Heart left ventricle (tissue), 16 donors: ENCODE measurements at regions not wholly inside any gene's neighbourhood (a gene's known extent, or its start where the extent isn't known, plus 50 kb on each side); places are given as distances from the start of the nearest gene placed in this dataset.

Experiments
- ATAC-seq, 4 donors: fragments of 200-7000 bp; cut with Tn5 transposase; one replicate each; pipeline ENCODE4 v1.9.1; 2020 to 2022; ENCODE audit warnings: moderate library complexity in 4 of 4, mild to moderate bottlenecking in 3 of 4, moderate number of reproducible peaks in 1 of 4
- DNase-seq, 5 donors: peaks; one replicate each; pipeline ENCODE4 v3.0.0-alpha.2; 2020
- H3K27ac ChIP-seq, 12 donors: fragments of 200-600 bp; sonication (generic) in 4 of 12; one replicate each; pipeline versions ENCODE4 v1.5.0 to v1.8.0; 2016 to 2022; ENCODE audit warnings: mild to moderate bottlenecking in 2 of 12
- H3K27me3 ChIP-seq, 9 donors: fragments of 200-600 bp; sonication (generic) in 2 of 9; one replicate each; pipeline versions ENCODE4 v1.5.1 to v1.8.0; 2016 to 2022; ENCODE audit warnings: mild to moderate bottlenecking in 3 of 9
- H3K36me3 ChIP-seq, 9 donors: fragments of 200-600 bp; sonication (generic) in 2 of 9; one replicate each; pipeline versions ENCODE4 v1.5.0 to v1.8.0; 2018 to 2022; ENCODE audit warnings: mild to moderate bottlenecking in 2 of 9
- H3K4me1 ChIP-seq, 12 donors: fragments of 200-600 bp; sonication (generic) in 4 of 12; one replicate each; pipeline versions ENCODE4 v1.5.0 to v1.8.0; 2016 to 2022; ENCODE audit warnings: mild to moderate bottlenecking in 3 of 12
- H3K4me3 ChIP-seq, 12 donors: fragments of 200-600 bp; sonication (generic) in 4 of 12; one replicate each; pipeline versions ENCODE4 v1.5.0 to v1.8.0; 2017 to 2022; ENCODE audit warnings: mild to moderate bottlenecking in 9 of 12, moderate library complexity in 4 of 12
- H3K9me3 ChIP-seq, 12 donors: fragments of 200-600 bp; sonication (generic) in 4 of 12; one replicate each; pipeline versions ENCODE4 v1.5.0 to v1.8.0; 2016 to 2022; ENCODE audit warnings: mild to moderate bottlenecking in 1 of 12
- CTCF ChIP-seq, 12 donors: fragments of 200-600 bp; sonication (generic) in 4 of 12; IDR thresholded peaks; one replicate each; pipeline versions ENCODE4 v1.5.0 to v1.8.0; 2018 to 2022; ENCODE audit warnings: antibody characterized with exemption in 12 of 12, mild to moderate bottlenecking in 5 of 12
- POLR2A ChIP-seq, 2 donors: fragments of 450-650 bp; IDR thresholded peaks; one replicate each; pipeline ENCODE4 v1.6.1; 2017; ENCODE audit warnings: antibody characterized with exemption in 2 of 2, mild to moderate bottlenecking in 2 of 2, moderate library complexity in 2 of 2
- WGBS, 4 donors: extraction: QIAGEN DNeasy Blood & Tissue Kit in 2 of 4; methylation state at CpG; one replicate each; pipeline versions ENCODE4 v1.1.5 to v1.1.7; 2013 to 2018; 5-methylcytosine and 5-hydroxymethylcytosine counted together
- intact Hi-C, 10 donors: fragments of 100-400 bp; cut with DNase I; formaldehyde crosslinking; loops; one replicate each; pipeline versions ENCODE4 v1.11.1 to v1.14.2; 2022
- donor health status: ischemic (EF 13 %, LVEDD 7.1; RV severe dilation, severe dysfunction).
- donor health status: healthy with polysubstance abuse.
- donor health status: DM: no; HTN: yes; CAD: no.
- donor health status: DM: no; HTN: no; CAD: no.
- donor health status: ischemic (EF 25% LVEDD 6.9; RV normal size, moderate dysfunction).
- donor health status: ischemic (EF 25% LVEDD 5.7; RV mildly dilated, moderate dysfunction).
- donor health status: healthy.
- donor health status: DM: yes; HTN: yes; CAD: no.
- donor health status: ischemic (EF 35%, LVEDD 5.7; RV mildly dilated, moderate dysfunction).
- donor health status: nonischemic (EF 11% LVEDD 7.7; RV severe dilation, severe dysfunction).
- donor health status: DM: yes; HTN: yes; CAD: no.
- donor health status: PGD.
- donor health status: ischemic (EF 29% LVEDD 5.4; RV normal size, mild dysfunction).
- donor health status: nonischemic (EF 23%, LVEDD 6.1; RV moderate dilation, normal function).

GRCh38 chr20:20930500-20930899 lies 175.7 kb downstream of the LINC00237 start:
- intact Hi-C loops, result loop anchor here in 2 of 10 donors (10.0 kb wide), 1 partner anchor 64 kb away; no protein-coding TSS in a partner anchor
- Histone ChIP-seq H3K27me3 (peaks cover 0 to 20% (median 0%) of the 10 kb centered on the region in 9 donors), H3K9me3 (no peaks in the 10 kb centered on the region), H3K27ac (no peak overlapping the region), H3K36me3 (no peaks in the 10 kb centered on the region), H3K4me1 (no peaks in the 10 kb centered on the region), H3K4me3 (no peak overlapping the region)
- TF ChIP-seq CTCF (IDR thresholded peaks at IDR 0.05), result no peak
- no peak for TF ChIP-seq POLR2A (IDR thresholded peaks at IDR 0.05)
- DNase-seq (no peak), ATAC-seq (no peak)
- 57 to 73% (median 65%) methylated on average over 1 of the region's 1 CpG for WGBS, 4 donors

GRCh38 chr20:20929341-20929740 lies 176.8 kb downstream of the LINC00237 start:
- peaks cover 0 to 11% (median 0%) of the 10 kb centered on the region in 9 donors for H3K27me3 ChIP-seq
- DNase-seq (no peak), ATAC-seq (no peak)
- TF ChIP-seq CTCF (IDR thresholded peaks at IDR 0.05) (no peak), POLR2A (IDR thresholded peaks at IDR 0.05) (no peak)
- no peaks in the 10 kb centered on the region for H3K9me3 ChIP-seq
- intact Hi-C loops, result no loop called here
- H3K27ac ChIP-seq, result no peak overlapping the region
- H3K4me1 ChIP-seq, result no peaks in the 10 kb centered on the region
- H3K36me3 ChIP-seq, result no peaks in the 10 kb centered on the region
- H3K4me3 ChIP-seq, result no peak overlapping the region
- 50 to 56% (median 52%) methylated on average over 5 of the region's 5 CpGs for WGBS, 4 donors

DNA sequence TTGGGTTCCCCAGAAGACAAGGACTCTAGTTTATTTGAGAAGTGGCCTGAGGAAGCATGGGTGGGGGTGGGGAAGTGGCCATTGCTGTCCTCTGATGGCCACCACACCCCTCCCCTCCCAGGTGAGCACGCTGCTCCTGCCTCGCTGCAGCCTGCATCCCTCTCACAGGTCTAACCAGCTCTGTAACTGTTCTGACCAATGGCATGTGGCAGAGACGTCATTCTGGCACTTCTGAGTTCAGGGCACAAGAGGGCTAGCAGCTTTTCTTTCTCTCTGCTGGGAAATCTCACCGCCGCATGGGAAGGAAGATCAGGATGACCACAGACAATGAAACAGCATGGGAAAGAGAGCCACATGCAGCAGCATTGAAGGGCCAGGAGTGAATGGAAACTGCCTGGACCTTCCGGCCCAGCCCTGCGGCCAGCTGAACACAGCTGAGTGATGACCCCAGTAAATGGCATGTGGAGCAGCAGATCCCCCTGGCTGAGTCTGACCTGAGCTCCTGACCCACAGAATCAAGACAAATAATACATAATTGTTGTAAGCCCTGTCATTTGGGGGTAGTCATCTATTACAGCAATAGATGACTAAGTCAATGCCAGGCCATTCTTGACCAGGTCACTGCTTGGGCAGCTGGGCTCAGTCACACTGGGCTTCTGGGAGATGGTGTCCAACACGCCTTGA lies 179.8 kb downstream of the LINC00237 start:
- ATAC-seq (no peak), DNase-seq (no peak)
- H3K4me3 ChIP-seq, result no peak overlapping the region
- peaks cover 0 to 6% (median 0%) of the 10 kb centered on the region in 9 donors for H3K27me3 ChIP-seq
- no peak overlapping the region for H3K27ac ChIP-seq
- 67 to 82% (median 70%) methylated on average over 8 of the region's 8 CpGs for WGBS, 4 donors
- H3K36me3 ChIP-seq, result no peaks in the 10 kb centered on the region
- no peaks in the 10 kb centered on the region for H3K9me3 ChIP-seq
- no peaks in the 10 kb centered on the region for H3K4me1 ChIP-seq
- intact Hi-C loops, result no loop called here
- no peak for TF ChIP-seq POLR2A (IDR thresholded peaks at IDR 0.05)
- no peak for TF ChIP-seq CTCF (IDR thresholded peaks at IDR 0.05)

GRCh38 chr20:20920433-20920832 lies 185.7 kb downstream of the LINC00237 start:
- H3K4me1 ChIP-seq, result no peaks in the 10 kb centered on the region
- ATAC-seq (no peak), DNase-seq (no peak)
- intact Hi-C loops, result no loop called here
- TF ChIP-seq CTCF (IDR thresholded peaks at IDR 0.05) (no peak), POLR2A (IDR thresholded peaks at IDR 0.05) (no peak)
- no peaks in the 10 kb centered on the region for H3K27me3 ChIP-seq
- no peaks in the 10 kb centered on the region for H3K36me3 ChIP-seq
- H3K9me3 ChIP-seq, result peaks cover 0 to 33% (median 9%) of the 10 kb centered on the region in 12 donors
- no peak overlapping the region for H3K27ac ChIP-seq
- H3K4me3 ChIP-seq, result no peak overlapping the region
- 73 to 80% (median 74%) methylated on average over 5 of the region's 5 CpGs for WGBS, 4 donors
